ENCODE measurements at regions not wholly inside any gene's neighbourhood (a gene's known extent, or its start where the extent isn't known, plus 50 kb on each side); places are given as distances from the start of the nearest gene placed in this dataset.
"Not testable (repeated sequence)": the region's sequence is repeated elsewhere in the genome, so short reads cannot be mapped to it uniquely, and the experiment has no call there.

GRCh38 chr3:39657075-39657474 lies 152.3 kb upstream of the MYRIP start:
- DNase-seq: no peak

DNA sequence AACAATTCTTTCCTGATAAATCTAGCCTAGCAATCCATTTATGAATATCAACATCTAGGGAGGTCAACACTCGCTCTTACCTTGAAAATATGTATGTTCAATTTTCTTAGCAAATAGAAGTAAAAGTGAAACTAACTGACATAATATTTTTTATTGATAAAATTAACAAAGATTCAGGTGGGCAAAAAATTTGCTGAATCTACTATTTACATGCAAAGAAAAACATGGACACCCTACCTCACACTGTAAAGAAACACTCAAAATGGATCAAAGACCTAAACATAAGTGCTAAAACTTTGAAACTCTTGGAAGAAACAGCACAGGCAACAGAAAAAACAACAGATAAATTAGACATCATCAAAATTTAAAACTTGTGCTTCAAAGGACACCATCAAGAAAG lies 151.6 kb upstream of the MYRIP start:
- DNase-seq: no peak

DNA sequence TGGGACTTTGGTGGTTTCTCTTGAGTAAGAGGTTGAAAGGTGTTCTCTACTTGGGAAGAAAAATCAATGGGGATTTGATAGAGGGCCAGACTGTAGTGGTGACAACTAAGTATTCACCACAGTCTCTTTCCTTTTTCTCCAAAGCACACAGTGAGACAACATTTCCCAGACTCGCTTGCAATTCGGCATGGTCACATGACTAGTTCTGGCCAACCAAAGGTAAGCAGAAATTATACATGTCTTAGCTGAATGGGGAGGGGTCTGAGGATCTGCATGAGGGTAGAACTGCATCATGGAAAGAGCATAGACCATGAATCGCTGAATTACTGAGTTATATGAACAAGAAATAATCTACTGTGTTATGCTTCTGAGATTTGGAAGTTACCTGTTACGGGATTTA lies 144.5 kb upstream of the MYRIP start:
- DNase-seq: no peak

- DNase-seq: no peak
Observed at GRCh38 chr3:39665441-39665840, 144.0 kb upstream of the MYRIP start.

GRCh38 chr3:39668420-39668819 lies 141.0 kb upstream of the MYRIP start:
- peak; percentile 9 for DNase-seq

DNA sequence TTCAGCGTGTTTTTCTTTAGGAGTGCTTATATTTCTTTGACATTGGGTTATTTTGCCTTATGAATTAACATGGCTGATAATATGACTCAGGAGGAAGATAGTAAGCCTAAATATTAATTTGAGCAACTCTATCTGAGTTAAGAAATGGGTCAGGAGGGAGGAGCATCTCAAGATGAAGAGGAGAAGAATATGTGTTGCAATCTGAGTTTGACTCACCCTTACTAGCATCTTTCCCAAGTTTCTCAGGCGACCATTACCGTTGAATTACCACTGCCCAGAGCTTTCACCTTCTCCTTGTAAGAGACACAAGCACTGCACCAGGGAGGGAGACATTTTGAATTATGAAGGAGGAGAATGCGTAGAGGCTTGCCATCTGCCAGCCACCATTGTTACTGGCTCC lies 138.3 kb upstream of the MYRIP start:
- no peak for DNase-seq

DNA sequence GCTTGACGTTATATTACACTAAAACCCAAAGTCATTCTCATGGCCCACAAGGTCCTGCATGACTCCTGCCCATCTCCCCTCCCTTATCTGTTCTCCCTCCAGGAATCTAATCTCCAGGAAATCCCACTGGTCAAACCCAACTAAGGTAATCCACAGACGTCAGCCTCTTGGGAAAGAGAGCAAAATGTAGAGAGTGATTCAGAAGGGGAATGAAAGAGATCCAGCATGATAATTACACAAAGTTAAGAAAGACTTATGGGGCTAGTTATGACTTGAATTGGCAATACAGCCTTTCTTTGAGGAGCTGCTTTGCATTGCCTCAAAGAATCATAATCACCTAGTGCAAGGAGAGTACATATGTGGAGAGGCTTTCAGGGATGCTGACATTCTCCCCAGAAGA lies 137.8 kb upstream of the MYRIP start:
- DNase-seq: no peak

DNA sequence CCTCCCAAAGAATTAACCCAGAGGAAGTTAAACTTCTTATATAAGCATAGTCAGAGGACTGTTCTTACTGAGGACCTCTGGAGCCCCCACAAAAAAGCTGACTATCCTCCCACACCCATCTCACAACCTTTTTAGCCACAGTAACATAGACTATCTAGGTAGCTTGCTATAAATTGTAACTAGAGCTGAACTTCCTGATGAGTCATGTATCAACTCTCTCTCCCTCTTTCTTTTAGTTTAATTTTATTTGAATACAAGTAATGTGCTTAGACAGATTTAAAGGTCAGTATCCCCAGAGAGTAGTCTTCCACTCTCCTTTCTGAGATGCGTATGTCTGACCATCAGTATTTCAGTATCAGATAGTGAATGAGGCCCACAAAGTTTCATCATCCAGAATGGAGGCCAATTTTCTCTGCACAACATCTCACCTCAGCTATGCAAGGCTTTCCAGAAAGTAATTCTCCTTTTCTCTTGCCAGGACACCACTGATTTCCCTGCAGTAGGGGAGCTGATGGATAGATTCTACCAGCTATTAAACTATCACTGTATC lies 104.0 kb upstream of the MYRIP start:
- no peak for DNase-seq

GRCh38 chr3:39707314-39707909 lies 102.0 kb upstream of the MYRIP start:
- DNase-seq: no peak

GRCh38 chr3:39712413-39713048 lies 96.9 kb upstream of the MYRIP start:
- DNase-seq: no peak

GRCh38 chr3:39713341-39713740 lies 96.1 kb upstream of the MYRIP start:
- not testable (repeated sequence) for DNase-seq

GRCh38 chr3:39716849-39717248 lies 92.6 kb upstream of the MYRIP start:
- DNase-seq: no peak

DNA sequence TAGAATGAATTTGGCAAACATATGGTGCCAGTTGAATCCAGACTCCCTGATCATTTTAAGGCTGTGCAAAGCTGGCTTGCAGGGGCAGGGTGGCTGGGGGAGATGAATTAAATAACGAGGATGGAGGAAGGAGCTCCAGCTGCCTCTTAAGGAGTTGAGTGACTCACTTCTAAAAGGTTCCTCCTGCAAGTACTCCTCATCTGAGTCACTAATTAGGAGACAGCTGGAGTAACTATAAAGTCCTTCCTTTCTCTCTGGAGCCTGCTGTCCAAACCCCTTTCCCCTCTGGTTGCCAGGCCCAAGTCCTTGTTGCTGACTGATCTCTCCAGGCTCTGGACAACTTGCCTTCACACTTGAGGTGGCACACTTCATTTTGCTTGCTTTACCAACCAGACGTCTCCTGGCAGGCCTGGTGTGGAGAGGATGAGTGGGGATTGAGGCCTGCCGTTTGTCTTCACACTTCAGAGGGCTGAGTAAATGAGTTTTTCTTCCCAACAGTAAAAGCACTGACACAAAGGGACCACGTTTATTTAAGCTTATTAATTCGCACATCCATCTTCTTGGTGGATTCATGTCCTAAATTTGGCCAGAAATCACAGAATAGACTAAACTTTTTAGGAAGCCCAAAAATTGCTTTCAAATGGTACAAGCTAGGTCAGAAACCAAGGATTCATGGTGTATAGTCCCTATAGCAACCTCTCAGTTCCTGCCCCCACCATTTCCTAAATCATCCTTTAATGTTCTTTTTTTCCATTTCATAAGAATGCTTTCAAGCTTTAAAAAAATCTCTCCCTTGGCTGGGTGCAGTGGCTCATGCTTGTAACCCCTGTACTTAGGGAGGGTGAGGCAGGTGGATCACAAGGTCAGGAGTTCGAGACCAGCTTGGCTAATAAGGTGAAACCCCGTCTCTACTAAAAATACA lies 90.5 kb upstream of the MYRIP start:
- no peak for DNase-seq

DNA sequence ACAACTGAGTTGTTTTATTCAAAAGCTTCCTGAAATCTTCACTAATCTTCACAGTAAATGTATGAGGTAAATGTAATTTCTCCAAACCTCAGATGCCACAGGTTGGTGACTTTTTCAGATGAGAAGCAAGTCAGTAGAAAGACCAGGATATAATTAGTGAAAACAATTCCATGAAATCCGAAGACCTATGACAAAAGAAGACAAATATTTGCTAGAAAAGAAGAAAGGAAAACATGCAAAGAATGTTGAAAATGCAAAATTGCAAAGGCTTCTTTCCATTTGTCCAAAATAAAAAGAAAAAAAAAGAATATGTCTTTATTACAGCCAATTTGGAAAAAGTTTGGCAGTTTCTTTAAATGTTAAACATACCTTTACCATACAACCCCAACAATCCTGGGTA lies 88.3 kb upstream of the MYRIP start:
- DNase-seq: no peak

DNA sequence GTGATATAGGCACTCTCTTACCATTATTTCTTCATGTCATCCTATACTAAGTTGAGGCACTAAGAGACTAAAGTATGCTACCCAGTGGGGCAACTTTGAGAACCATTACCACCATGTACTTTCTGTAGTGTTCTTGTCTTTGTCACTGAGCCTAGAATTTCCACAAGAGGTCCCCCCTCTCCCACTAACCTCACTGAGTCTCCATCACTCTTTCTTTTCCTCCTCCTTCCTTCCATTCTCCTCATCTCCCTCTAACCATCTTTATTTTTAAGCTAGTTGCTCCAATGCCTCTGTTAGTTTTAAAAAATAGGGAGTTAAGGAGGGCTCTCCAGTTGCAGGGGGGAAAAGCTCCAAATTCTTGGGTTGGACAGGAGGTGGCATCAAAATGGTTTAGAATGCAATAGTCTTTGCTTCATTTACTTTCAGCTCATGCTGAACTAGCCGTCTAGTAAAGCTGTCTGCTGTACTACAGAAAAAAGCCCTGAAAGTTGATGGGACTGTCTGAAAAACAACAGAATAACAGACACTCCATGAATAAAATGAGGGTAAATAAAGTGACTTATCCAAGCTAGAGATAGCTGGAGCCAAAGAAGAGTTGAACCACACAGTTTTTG lies 85.1 kb upstream of the MYRIP start:
- DNase-seq: no peak

DNA sequence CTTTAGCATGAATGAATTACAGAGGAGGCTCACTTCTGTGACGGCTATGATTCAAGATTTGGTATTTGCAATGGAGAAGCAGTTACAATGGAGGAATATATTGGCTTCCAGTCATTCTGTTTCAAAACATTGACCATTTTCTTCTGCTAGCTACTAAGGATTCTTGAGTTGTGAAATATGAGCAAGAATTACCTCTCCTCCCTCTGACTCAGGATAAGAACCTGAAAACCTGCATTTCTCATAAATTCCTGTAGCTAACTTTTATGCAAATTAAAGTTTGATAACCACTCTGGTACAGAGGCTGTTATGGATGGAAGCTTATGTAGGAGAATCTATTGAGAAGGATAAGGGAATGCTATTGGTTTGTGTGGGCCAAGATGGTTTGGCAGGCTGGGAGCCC lies 84.1 kb upstream of the MYRIP start:
- no peak for DNase-seq

DNA sequence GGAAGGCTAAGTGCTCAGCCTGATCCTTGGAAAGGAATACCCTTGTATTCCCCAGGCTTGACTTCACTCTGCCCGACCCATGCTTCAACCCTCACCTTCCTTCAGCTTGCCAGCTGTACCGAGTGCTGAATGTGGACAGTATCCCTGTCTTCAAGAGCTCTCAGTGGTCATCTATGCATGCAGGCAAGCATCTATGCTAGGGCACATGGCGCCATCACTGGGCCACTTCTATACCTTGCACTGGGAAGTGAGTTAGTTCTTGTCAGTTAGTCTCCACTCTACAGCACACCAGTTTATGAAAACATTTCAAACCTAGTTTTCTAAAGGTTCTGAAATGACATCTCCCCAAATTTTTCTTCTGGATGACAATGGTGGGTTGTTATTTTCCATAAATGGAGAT lies 82.0 kb upstream of the MYRIP start:
- no peak for DNase-seq

DNA sequence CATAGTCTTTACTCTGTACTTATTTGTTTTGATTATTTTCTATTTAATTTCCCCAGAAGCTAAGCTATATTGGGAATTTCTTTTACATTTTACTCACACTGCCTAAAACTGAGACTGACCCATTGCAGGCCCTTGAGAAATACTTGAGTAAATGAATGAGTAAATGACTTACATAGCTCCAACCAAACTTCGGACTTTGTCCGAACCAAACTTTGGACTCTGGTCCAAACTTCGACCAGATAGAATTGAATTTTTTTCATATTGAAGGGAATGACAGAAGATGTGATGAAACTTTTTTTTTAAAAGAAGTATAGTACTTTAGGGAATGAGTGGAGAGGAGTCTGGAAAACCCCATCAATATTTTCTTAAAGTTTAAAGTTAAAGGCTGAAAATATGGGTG lies 75.6 kb upstream of the MYRIP start:
- no peak for DNase-seq

DNA sequence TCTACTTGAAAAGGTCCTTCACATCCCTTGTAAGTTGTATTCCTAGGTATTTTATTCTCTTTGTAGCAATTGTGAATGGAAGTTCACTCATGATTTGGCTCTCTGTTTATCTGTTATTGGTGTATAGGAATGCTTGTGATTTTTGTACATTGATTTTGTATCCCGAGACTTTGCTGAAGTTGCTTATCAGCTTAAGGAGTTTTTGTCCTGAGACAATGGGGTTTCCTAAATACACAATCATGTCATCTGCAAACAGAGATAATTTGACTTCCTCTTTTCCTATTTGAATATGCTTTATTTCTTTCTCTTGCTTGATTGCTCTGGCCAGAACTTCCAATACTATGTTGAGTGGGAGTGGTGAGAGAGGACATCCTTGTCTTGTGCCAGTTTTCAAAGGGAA lies 69.8 kb upstream of the MYRIP start:
- DNase-seq: not testable (repeated sequence)

DNA sequence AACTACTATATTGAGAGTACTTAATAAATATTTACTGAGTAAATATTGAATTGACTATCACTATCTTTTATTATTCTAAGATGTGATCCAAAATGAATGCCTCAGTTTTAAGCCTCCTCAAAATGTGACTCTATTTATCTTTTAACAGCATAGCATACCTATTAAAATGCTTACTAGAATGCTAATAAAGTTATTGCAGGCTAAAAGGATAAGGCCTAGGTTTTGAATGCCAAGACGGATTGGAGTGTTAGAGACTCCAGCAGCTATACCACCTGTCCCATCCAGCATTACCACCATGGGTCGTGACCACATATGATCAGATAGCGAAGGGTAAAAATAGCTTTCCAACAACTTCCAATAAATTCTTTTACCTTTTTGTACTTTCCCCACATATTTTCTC lies 64.7 kb upstream of the MYRIP start:
- no peak for DNase-seq

GRCh38 chr3:39748002-39748401 lies 61.4 kb upstream of the MYRIP start:
- no peak for DNase-seq

- DNase-seq: no peak
Observed at GRCh38 chr3:39748763-39749162, 60.6 kb upstream of the MYRIP start.

- DNase-seq: no peak
Observed at GRCh38 chr3:39750712-39751111, 58.7 kb upstream of the MYRIP start.
